Calu3 (cell line): ENCODE measurements at regions not wholly inside any gene's neighbourhood (a gene's known extent, or its start where the extent isn't known, plus 50 kb on each side); places are given as distances from the start of the nearest gene placed in this dataset.
"Not testable (repeated sequence)": the region's sequence is repeated elsewhere in the genome, so short reads cannot be mapped to it uniquely, and the experiment has no call there.

Experiments used
- BruUV-seq: library from RNA; stranded (reverse); fragments of 400-500 nt; replicated peaks from 2 replicates; lab custom pipeline; 2021; lab: Mats Ljungman, UMichigan
- CTCF ChIA-PET: fragments of 300-600 bp; sonication (Branson Sonifier 250); formaldehyde crosslinking; loops from one replicate; lab custom pipeline; 2022; ENCODE audit warnings: antibody characterized with exemption; lab: Charles Lee
- DNase-seq: peaks from one replicate; pipeline ENCODE4 v3.0.0; 2022
- H3K27ac Mint-ChIP-seq: one replicate; pipeline ENCODE4 v1.8.0; 2022; ENCODE audit warnings: mixed read lengths; ENCODE audit not compliant: unreplicated experiment
- H3K27me3 Mint-ChIP-seq: one replicate; pipeline ENCODE4 v1.8.0; 2022; ENCODE audit warnings: mixed read lengths; ENCODE audit not compliant: unreplicated experiment
- H3K36me3 Mint-ChIP-seq: one replicate; pipeline ENCODE4 v1.8.0; 2022; ENCODE audit warnings: mild to moderate bottlenecking, moderate library complexity, mixed read lengths; ENCODE audit not compliant: insufficient read depth, unreplicated experiment
- H3K4me1 Mint-ChIP-seq: one replicate; pipeline ENCODE4 v1.8.0; 2022; ENCODE audit warnings: mild to moderate bottlenecking, low read depth, mixed read lengths; ENCODE audit not compliant: unreplicated experiment
- H3K4me3 Mint-ChIP-seq: one replicate; pipeline ENCODE4 v1.8.0; 2022; ENCODE audit warnings: mild to moderate bottlenecking, low read depth, moderate library complexity, mixed read lengths; ENCODE audit not compliant: unreplicated experiment
- H3K9me3 Mint-ChIP-seq: one replicate; pipeline ENCODE4 v1.8.0; 2022; ENCODE audit warnings: low read depth, mixed read lengths; ENCODE audit not compliant: unreplicated experiment
- intact Hi-C: fragments of 100-400 bp; cut with micrococcal nuclease; formaldehyde crosslinking; loops from one replicate; pipeline ENCODE4 v1.10.0; 2022; ENCODE audit not compliant: unreplicated experiment
- TF ChIP-seq, protein P1 (sequence below): fragments of 200-600 bp; IDR thresholded peaks from one replicate; pipeline ENCODE4 v1.8.0; 2022; ENCODE audit warnings: antibody characterized with exemption; ENCODE audit not compliant: unreplicated experiment

DNA sequence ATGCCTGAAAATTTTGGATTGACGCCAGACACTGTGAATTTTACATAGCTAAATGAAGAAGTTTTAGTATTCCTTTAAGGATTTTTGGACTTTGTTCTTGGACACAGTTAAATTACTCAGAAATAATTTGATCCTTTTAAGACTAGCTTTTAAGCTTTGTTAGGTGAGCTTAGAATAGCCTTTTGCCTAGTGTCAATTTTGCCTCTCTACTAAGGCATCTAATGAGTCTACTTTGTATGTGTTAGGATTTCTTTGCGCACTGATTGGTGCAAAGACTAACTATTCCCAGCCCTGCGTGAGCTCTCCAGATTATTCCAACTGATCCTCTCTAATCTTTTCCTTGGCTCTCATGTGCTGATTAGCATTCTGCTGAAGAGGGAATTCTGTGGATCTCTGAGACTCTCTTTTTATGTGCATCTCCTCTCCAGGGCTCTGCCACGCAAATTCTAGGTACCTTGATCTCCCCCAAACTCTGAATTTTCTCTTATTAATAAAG is 128.1 kb upstream of the BCL9 start:
- Mint-ChIP-seq H3K9me3 (peaks cover 4% of the 10 kb centered on the region), H3K27me3 (peaks cover 63% of the 10 kb centered on the region), H3K4me1 (no peaks in the 10 kb centered on the region), H3K4me3 (no peak overlapping the region), H3K36me3 (no peaks in the 10 kb centered on the region), H3K27ac (no peak overlapping the region)
- BruUV-seq, result no TSS peak
- intact Hi-C loops, result no loop called here
- TF ChIP-seq, protein P1, sequence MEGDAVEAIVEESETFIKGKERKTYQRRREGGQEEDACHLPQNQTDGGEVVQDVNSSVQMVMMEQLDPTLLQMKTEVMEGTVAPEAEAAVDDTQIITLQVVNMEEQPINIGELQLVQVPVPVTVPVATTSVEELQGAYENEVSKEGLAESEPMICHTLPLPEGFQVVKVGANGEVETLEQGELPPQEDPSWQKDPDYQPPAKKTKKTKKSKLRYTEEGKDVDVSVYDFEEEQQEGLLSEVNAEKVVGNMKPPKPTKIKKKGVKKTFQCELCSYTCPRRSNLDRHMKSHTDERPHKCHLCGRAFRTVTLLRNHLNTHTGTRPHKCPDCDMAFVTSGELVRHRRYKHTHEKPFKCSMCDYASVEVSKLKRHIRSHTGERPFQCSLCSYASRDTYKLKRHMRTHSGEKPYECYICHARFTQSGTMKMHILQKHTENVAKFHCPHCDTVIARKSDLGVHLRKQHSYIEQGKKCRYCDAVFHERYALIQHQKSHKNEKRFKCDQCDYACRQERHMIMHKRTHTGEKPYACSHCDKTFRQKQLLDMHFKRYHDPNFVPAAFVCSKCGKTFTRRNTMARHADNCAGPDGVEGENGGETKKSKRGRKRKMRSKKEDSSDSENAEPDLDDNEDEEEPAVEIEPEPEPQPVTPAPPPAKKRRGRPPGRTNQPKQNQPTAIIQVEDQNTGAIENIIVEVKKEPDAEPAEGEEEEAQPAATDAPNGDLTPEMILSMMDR, result no peak
- DNase-seq, result no peak
- CTCF ChIA-PET, result no interaction called here

DNA sequence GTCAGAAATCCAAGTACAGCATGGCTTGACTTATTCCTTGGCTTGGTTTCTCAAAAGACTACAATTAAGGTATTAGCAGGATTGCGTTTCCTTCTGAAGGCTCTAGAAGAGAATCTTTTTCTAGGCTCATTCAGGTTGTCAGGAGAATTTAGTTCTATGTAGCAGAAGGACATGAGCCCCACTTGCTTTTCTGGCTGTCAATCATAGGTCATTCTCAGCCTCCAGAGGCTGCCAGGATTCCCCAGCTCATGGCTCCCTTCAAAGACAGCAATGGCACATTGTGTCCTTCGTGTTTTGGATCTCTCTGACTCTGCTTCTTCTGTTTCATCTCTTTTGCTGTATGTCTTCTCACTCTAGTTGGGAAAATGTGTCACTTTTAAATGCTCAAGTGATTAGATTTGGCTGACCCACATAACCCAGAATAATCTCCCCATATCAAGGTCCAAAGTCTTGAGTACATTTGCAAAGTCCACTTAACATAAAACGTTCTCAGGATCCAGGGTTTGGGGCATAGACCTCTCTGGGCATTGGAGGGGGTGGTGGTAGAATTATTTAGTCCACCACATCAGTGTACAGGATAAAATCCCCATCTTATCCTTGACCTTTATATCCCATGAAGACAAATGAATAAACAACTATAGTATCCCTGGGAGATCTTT is 126.7 kb upstream of the BCL9 start:
- TF ChIP-seq, protein P1, result no peak
- Mint-ChIP-seq H3K27me3 (peaks cover 70% of the 10 kb centered on the region), H3K4me1 (no peaks in the 10 kb centered on the region), H3K4me3 (no peak overlapping the region), H3K27ac (no peak overlapping the region), H3K36me3 (no peaks in the 10 kb centered on the region), H3K9me3 (no peaks in the 10 kb centered on the region)
- intact Hi-C loops, result no loop called here
- CTCF ChIA-PET, result no interaction called here
- no TSS peak for BruUV-seq
- no peak for DNase-seq

DNA sequence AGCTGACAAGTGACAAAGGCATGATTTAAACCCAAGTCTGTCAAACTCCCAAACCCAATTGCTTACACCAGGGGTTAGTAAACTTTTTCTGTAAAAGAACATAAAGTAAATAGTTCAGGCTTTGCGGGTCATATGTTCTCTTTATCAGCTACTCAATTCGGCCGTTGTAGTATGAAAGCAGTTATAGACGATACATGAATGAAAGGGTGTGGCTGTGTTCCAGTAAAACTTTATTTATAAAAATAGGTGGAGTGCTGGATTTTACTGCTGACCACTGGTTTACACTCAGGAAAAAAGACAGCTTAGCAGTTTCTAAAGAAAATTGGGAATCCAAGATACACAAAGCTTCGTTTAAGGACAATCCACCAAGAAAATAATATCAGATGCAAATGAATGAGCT is 124.3 kb upstream of the BCL9 start:
- CTCF ChIA-PET, result no interaction called here
- BruUV-seq, result no TSS peak
- H3K27ac Mint-ChIP-seq, result no peak overlapping the region

DNA sequence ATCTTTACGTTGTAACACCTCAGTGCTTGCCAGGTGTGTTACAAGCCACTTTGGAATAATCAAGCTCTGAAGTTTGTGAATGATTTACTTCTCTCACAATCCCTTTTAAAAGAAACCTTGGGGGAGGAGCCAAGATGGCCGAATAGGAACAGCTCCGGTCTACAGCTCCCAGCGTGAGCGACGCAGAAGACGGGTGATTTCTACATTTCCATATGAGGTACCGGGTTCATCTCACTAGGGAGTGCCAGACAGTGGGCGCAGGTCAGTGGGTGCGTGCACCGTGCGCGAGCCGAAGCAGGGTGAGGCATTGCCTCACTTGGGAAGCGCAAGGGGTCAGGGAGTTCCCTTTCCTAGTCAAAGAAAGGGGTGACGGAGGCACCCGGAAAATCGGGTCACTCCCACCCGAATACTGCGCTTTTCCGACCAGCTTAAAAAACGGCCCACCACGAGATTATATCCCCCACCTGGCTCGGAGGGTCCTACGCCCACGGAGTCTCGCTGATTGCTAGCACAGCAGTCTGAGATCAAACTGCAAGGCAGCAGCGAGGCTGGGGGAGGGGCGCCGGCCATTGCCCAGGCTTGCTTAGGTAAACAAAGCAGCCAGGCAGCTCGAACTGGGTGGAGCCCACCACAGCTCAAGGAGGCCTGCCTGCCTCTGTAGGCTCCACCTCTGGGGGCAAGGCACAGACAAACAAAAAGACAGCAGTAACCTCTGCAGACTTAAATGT is 118.0 kb upstream of the BCL9 start:
- H3K4me1 Mint-ChIP-seq, intact Hi-C loops, DNase-seq, H3K36me3 Mint-ChIP-seq, H3K4me3 Mint-ChIP-seq, H3K27ac Mint-ChIP-seq, CTCF ChIA-PET, BruUV-seq, H3K9me3 Mint-ChIP-seq: not testable (repeated sequence)
- peaks cover 11% of the 10 kb centered on the region for H3K27me3 Mint-ChIP-seq

More for the DNA sequence above, 124.3 kb upstream of the BCL9 start:
- Mint-ChIP-seq H3K27me3 (peaks cover 63% of the 10 kb centered on the region), H3K4me3 (no peak overlapping the region), H3K4me1 (no peaks in the 10 kb centered on the region), H3K9me3 (no peaks in the 10 kb centered on the region), H3K36me3 (no peaks in the 10 kb centered on the region)
- intact Hi-C loops, result loop anchor here (2.0 kb wide), 1 partner anchor 50 kb away; no protein-coding TSS in a partner anchor
- TF ChIP-seq, protein P1, result no peak
- no peak for DNase-seq
